ENCODE measurements at regions not wholly inside any gene's neighbourhood (a gene's known extent, or its start where the extent isn't known, plus 50 kb on each side); places are given as distances from the start of the nearest gene placed in this dataset.
A peak's percentile ranks its signal among the peaks of the same experiment; 100 is the strongest.

GRCh38 chr13:95455782-95456181, 96.7 kb upstream of the CLDN10 start:
- no peak for DNase-seq

- no peak for DNase-seq
Observed at GRCh38 chr13:95456815-95457214, 95.7 kb upstream of the CLDN10 start.

- DNase-seq, result no peak
Observed at GRCh38 chr13:95457294-95457693, 95.2 kb upstream of the CLDN10 start.

- DNase-seq, result no peak
Observed at GRCh38 chr13:95462801-95463200, 89.7 kb upstream of the CLDN10 start.

GRCh38 chr13:95463531-95463930, 89.0 kb upstream of the CLDN10 start:
- DNase-seq, result no peak

GRCh38 chr13:95470574-95471366, 81.8 kb upstream of the CLDN10 start:
- DNase-seq, result no peak

- no peak for DNase-seq
Observed at GRCh38 chr13:95471960-95472359, 80.6 kb upstream of the CLDN10 start.

GRCh38 chr13:95474992-95475391, 77.5 kb upstream of the CLDN10 start:
- DNase-seq, result no peak

GRCh38 chr13:95477187-95477586, 75.3 kb upstream of the CLDN10 start:
- DNase-seq, result no peak

- no peak for DNase-seq
Observed at GRCh38 chr13:95479731-95480130, 72.8 kb upstream of the CLDN10 start.

- DNase-seq, result no peak
Observed at GRCh38 chr13:95480131-95480545, 72.4 kb upstream of the CLDN10 start.

- no peak for DNase-seq
Observed at GRCh38 chr13:95480791-95481780, 71.4 kb upstream of the CLDN10 start.

GRCh38 chr13:95484052-95484451, 68.5 kb upstream of the CLDN10 start:
- no peak for DNase-seq

GRCh38 chr13:95485045-95485517, 67.4 kb upstream of the CLDN10 start:
- no peak for DNase-seq

GRCh38 chr13:95485518-95486144, 66.9 kb upstream of the CLDN10 start:
- DNase-seq, result no peak

- DNase-seq, result no peak
Observed at GRCh38 chr13:95492044-95492801, 60.3 kb upstream of the CLDN10 start.

- DNase-seq, result peak; percentile 88
Observed at GRCh38 chr13:95494082-95494681, 58.3 kb upstream of the CLDN10 start.

GRCh38 chr13:95496485-95496884, 56.0 kb upstream of the CLDN10 start:
- no peak for DNase-seq

- DNase-seq, result no peak
Observed at GRCh38 chr13:95497381-95497807, 55.1 kb upstream of the CLDN10 start.

- DNase-seq, result no peak
Observed at GRCh38 chr13:95498886-95499285, 53.6 kb upstream of the CLDN10 start.

- DNase-seq, result no peak
Observed at GRCh38 chr13:95499811-95500712, 52.5 kb upstream of the CLDN10 start.
